ENCODE measurements at regions not wholly inside any gene's neighbourhood (a gene's known extent, or its start where the extent isn't known, plus 50 kb on each side); places are given as distances from the start of the nearest gene placed in this dataset.
"Not testable (repeated sequence)": the region's sequence is repeated elsewhere in the genome, so short reads cannot be mapped to it uniquely, and the experiment has no call there.

DNA sequence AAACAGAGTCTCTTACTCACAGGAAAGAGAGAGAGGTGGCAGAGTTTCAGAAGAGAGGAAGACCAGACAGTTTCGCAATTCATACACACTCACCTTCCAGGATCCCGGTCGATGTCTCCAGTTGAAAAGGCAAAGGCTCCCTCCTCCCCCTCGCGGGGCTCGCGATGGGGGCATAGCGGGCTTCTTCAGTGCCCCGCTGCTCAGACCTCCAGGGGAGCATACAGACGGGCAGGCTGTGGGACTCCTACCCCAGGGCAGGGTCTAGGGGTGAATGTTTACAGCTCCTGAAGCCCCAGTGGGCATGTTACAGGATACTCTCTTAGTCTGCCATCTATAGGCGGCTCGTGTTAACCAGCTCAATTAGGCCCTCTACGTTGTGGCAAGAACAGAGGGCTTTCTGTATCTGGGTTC lies 139.2 kb downstream of the SLITRK5 start:
- Histone ChIP-seq H3K4me1 (ENCODE audit: control insufficient read depth in 1 of 2, low read depth in 2 of 2) (no peaks in the 10 kb centered on the region), H3K27ac (no peak overlapping the region), H3K36me3 (no peaks in the 10 kb centered on the region), H3K4me3 (no peak overlapping the region), H3K27me3 (replicated peaks; ENCODE audit: insufficient read depth) (no peaks in the 10 kb centered on the region), H3K9me3 (no peaks in the 10 kb centered on the region)
- ATAC-seq (ENCODE audit: insufficient number of reproducible peaks, low FRiP score, low read depth) (no peak), DNase-seq (ENCODE audit: low spot score) (no peak)
- TF ChIP-seq, protein P1, sequence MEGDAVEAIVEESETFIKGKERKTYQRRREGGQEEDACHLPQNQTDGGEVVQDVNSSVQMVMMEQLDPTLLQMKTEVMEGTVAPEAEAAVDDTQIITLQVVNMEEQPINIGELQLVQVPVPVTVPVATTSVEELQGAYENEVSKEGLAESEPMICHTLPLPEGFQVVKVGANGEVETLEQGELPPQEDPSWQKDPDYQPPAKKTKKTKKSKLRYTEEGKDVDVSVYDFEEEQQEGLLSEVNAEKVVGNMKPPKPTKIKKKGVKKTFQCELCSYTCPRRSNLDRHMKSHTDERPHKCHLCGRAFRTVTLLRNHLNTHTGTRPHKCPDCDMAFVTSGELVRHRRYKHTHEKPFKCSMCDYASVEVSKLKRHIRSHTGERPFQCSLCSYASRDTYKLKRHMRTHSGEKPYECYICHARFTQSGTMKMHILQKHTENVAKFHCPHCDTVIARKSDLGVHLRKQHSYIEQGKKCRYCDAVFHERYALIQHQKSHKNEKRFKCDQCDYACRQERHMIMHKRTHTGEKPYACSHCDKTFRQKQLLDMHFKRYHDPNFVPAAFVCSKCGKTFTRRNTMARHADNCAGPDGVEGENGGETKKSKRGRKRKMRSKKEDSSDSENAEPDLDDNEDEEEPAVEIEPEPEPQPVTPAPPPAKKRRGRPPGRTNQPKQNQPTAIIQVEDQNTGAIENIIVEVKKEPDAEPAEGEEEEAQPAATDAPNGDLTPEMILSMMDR (IDR thresholded peaks at IDR 0.05), result no peak

DNA sequence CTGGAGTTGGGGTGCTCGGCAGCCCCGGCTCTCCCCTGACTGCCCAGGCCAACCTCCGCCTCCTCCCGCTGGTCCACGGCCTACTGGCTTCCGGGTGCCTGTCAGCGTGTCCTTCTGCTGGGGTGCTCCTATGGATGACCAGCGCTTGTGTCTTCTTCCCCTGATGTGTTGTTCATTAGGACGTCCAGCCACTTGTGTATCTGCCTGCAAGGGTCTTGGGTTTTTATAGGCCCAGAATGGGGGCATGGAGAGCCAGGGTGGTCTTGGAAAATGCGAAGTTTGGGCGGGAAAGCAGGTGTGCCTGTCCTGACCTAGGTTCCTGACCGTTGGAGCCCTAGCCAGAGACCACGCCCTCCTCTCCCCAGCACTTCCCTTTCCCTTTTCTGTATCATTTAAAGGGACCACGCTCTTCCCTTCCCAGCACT lies 139.8 kb downstream of the SLITRK5 start:
- no peaks in the 10 kb centered on the region for H3K9me3 ChIP-seq
- no peak overlapping the region for H3K27ac ChIP-seq
- TF ChIP-seq, protein P1 (IDR thresholded peaks at IDR 0.05), result no peak
- ATAC-seq (ENCODE audit: insufficient number of reproducible peaks, low FRiP score, low read depth) (no peak), DNase-seq (ENCODE audit: low spot score) (no peak)
- H3K27me3 ChIP-seq (replicated peaks; ENCODE audit: insufficient read depth), result no peaks in the 10 kb centered on the region
- no peaks in the 10 kb centered on the region for H3K4me1 ChIP-seq (ENCODE audit: control insufficient read depth in 1 of 2, low read depth in 2 of 2)
- H3K36me3 ChIP-seq, result no peaks in the 10 kb centered on the region
- H3K4me3 ChIP-seq, result no peak overlapping the region

DNA sequence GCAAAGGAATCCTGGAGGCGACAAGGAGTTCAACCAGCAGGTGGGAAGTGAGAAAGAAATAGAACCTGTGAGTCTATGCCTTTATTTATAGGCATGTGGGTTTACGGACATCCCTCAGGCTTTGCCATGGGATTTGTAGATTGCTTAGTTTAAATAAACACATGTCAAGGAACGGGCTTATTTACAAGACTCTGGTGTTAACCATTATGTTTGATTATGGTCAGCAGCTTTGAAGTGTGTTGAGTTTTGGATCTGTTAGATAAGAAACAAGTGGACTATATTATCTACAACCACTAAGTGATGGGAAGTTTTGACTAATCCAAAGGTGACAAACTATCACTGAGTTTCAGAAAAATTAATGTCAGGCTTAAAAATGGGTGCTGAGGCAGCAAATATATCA lies 143.2 kb downstream of the SLITRK5 start:
- no peak for DNase-seq (ENCODE audit: low spot score)
- TF ChIP-seq, protein P1 (IDR thresholded peaks at IDR 0.05), result no peak
- H3K4me3 ChIP-seq, result no peak overlapping the region
- no peak overlapping the region for H3K27ac ChIP-seq
- H3K27me3 ChIP-seq (replicated peaks; ENCODE audit: insufficient read depth), result no peaks in the 10 kb centered on the region
- H3K36me3 ChIP-seq, result no peaks in the 10 kb centered on the region
- no peaks in the 10 kb centered on the region for H3K4me1 ChIP-seq (ENCODE audit: control insufficient read depth in 1 of 2, low read depth in 2 of 2)
- H3K9me3 ChIP-seq, result no peaks in the 10 kb centered on the region
- ATAC-seq (ENCODE audit: insufficient number of reproducible peaks, low FRiP score, low read depth), result no peak

DNA sequence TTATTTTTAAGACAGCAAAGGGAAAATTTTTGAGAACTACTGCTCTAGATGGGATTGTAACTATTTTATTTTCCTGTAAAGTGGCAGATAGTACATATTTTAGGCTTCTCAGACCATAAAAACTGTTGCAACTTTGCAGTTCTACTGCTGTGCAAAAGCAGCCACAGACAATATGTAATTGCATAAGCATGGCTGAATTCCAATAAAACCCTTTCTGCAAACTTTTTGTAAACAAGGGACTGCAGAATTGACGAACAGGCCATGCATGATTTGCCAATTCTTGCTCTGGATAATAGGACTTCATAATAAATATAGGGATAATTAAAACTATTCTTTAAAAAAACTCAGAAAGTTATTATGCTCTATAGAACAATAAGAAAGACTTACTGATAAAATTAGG lies 149.1 kb downstream of the SLITRK5 start:
- ATAC-seq (ENCODE audit: insufficient number of reproducible peaks, low FRiP score, low read depth) (no peak), DNase-seq (ENCODE audit: low spot score) (no peak)
- Histone ChIP-seq H3K9me3 (no peaks in the 10 kb centered on the region), H3K4me1 (ENCODE audit: control insufficient read depth in 1 of 2, low read depth in 2 of 2) (no peaks in the 10 kb centered on the region), H3K27me3 (replicated peaks; ENCODE audit: insufficient read depth) (no peaks in the 10 kb centered on the region), H3K4me3 (no peak overlapping the region), H3K27ac (no peak overlapping the region), H3K36me3 (no peaks in the 10 kb centered on the region)
- TF ChIP-seq, protein P1 (IDR thresholded peaks at IDR 0.05), result no peak

DNA sequence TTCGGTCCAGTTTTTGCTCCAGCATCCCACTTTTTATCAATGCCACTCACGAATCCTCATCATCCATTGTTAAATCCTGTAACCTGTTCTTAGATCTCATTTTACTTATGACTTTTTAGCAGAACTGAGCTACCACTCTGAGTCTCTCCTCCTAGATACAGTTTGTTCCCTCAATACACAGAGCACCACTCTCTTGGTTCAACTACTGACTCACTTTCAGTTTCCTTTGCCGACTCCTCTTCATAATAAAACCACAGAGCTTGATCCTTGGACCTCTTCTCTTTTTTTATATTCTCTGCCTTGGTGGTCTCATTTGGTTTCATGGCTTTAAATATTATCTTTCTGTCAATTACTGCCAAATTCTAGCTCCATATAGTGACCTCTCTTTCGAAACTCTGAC lies 150.3 kb downstream of the SLITRK5 start:
- no peaks in the 10 kb centered on the region for H3K9me3 ChIP-seq
- H3K4me1 ChIP-seq (ENCODE audit: control insufficient read depth in 1 of 2, low read depth in 2 of 2), result no peaks in the 10 kb centered on the region
- no peak overlapping the region for H3K4me3 ChIP-seq
- TF ChIP-seq, protein P1 (IDR thresholded peaks at IDR 0.05), result no peak
- no peaks in the 10 kb centered on the region for H3K27me3 ChIP-seq (replicated peaks; ENCODE audit: insufficient read depth)
- H3K27ac ChIP-seq, result no peak overlapping the region
- no peaks in the 10 kb centered on the region for H3K36me3 ChIP-seq
- ATAC-seq (ENCODE audit: insufficient number of reproducible peaks, low FRiP score, low read depth) (no peak), DNase-seq (ENCODE audit: low spot score) (no peak)

DNA sequence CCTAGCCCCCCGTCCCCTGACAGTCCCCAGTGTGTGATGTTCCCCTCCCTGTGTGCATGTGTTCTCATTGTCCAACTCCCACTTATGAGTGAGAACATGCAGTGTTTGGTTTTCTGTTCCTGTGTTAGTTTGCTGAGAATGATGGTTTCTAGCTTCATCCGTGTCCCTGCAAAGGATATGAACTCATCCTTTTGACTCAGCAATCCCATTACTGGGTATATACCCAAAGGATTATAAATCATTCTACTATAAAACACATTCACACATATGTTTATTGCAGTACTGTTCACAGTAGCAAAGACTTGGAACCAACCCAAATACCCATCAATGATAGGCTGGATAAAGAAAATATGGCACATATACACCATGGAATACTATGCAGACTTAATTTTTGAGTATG lies 155.1 kb downstream of the SLITRK5 start:
- DNase-seq (ENCODE audit: low spot score); H3K36me3 ChIP-seq; H3K27ac ChIP-seq; ATAC-seq (ENCODE audit: insufficient number of reproducible peaks, low FRiP score, low read depth); H3K9me3 ChIP-seq; H3K4me3 ChIP-seq; H3K27me3 ChIP-seq (replicated peaks; ENCODE audit: insufficient read depth); H3K4me1 ChIP-seq (ENCODE audit: control insufficient read depth in 1 of 2, low read depth in 2 of 2): not testable (repeated sequence)

All from thoracic aorta (tissue), 2 donors.